GM12892 (cell line): ENCODE measurements at regions not wholly inside any gene's neighbourhood (a gene's known extent, or its start where the extent isn't known, plus 50 kb on each side); places are given as distances from the start of the nearest gene placed in this dataset.

ENCODE experiments used
- POLR2AphosphoS5 ChIP-seq: IDR thresholded peaks from 2 replicates; pipeline ENCODE4 v1.6.1; 2011; ENCODE audit warnings: low read depth, low read length, control low read depth
- TAF1 ChIP-seq: IDR thresholded peaks from 2 replicates; pipeline ENCODE4 v1.6.1; 2011; ENCODE audit warnings: low read depth, mild to moderate bottlenecking, control low read depth, low read length, borderline replicate concordance

DNA sequence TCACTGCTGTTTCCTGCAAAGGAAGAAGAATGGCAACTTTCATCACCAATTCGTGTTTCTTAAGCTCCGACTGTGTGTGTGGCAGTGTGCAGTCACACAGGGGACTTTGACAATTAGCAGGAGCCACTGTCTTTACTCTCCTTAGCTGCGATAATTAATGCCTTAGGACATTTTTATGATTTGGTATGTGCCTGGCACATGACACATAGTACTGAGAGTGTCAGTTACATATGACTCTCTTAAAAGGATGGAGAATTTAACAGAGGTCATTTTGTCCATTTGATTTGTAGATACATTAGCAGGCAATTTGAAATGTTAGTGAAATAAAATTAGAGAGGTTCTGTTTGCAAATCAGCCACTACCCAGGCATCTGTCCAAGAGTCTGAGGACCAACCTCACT, 128.9 kb upstream of the VEPH1 start:
- no peak for TF ChIP-seq TAF1
- TF ChIP-seq POLR2AphosphoS5: no peak
